ENCODE measurements at regions not wholly inside any gene's neighbourhood (a gene's known extent, or its start where the extent isn't known, plus 50 kb on each side); places are given as distances from the start of the nearest gene placed in this dataset.

DNA sequence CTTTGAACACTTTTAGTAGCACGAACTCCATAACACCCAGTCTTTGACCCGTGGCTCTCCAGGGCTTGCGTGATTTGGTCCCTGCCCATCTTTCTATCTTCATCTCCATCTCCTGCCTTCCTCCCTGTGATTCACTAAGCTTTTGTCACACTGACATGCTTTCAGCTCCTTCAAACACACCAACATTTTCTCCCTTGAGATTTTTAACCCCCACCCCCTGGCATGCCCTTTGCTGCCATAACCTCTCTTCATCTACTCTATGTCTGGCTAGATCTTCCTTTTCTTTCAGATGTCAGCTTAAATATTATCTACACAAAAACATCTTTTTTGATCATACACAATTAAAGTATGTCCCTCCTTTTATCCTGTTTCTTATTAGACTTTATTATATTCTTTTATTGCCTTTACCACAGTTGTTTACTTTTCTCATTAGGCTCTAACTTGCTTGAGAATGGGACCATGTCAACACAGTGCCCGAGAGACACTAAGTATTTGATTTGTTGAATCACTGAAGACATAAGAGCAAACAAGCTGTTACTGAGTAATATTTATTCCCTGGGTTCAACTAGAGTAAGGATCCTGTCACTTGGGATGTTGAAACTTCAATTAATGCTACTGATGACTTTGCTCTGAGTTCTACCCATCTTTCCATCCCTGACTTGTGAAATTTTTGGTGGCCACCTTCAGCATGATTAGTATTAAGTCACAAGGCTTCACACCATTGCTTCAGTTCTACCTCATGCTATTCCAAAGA lies 387.3 kb downstream of the LRIG3 start:
- TF ChIP-seq POLR2AphosphoS5 (IDR thresholded peaks at IDR 0.05) (no peak), CTCF (IDR thresholded peaks at IDR 0.05 in 8 of 11, conservative IDR thresholded peaks at IDR 0.05 in 3 of 11) (no peak), POLR2A (IDR thresholded peaks at IDR 0.05) (no peak)
- Histone ChIP-seq H3K27ac (no peak overlapping the region), H3K27me3 (replicated peaks in 1 of 7) (no peaks in the 10 kb centered on the region), H3K36me3 (no peaks in the 10 kb centered on the region), H3K4me1 (no peaks in the 10 kb centered on the region), H3K9me3 (no peaks in the 10 kb centered on the region), H3K4me3 (no peak overlapping the region)
- WGBS, 5 donors = 91 to 94% (median 93%) methylated on average over 4 of the region's 4 CpGs
- DNase-seq = no peak
- intact Hi-C loops (cut with DNase I; ENCODE audit: low total_unique reads) = no loop called here

DNA sequence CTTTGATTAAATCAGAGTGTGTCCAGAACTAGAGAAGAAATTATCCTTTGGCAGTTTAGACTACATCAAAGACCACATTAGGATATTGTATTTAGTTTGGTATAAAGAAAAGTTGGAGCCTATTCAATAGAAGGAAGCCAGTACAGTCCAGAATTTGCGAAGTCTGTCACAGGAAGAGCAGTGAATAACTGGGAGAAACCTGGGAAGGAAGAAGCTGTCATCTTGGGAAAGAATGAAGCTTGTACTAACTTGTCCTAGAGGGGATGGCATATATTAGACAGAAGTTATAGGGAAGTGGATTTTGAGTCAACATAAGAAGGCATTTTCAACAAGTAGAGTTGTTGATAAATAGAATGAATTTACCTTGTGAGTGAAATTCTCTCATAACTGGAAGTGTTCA lies 386.7 kb downstream of the LRIG3 start:
- H3K36me3 ChIP-seq = no peaks in the 10 kb centered on the region
- no peaks in the 10 kb centered on the region for H3K9me3 ChIP-seq
- no peak for DNase-seq
- no peaks in the 10 kb centered on the region for H3K27me3 ChIP-seq (replicated peaks in 1 of 7)
- TF ChIP-seq POLR2A (IDR thresholded peaks at IDR 0.05) (no peak), CTCF (IDR thresholded peaks at IDR 0.05 in 8 of 11, conservative IDR thresholded peaks at IDR 0.05 in 3 of 11) (no peak), POLR2AphosphoS5 (IDR thresholded peaks at IDR 0.05) (no peak)
- no peak overlapping the region for H3K27ac ChIP-seq
- no peaks in the 10 kb centered on the region for H3K4me1 ChIP-seq
- H3K4me3 ChIP-seq = no peak overlapping the region
- intact Hi-C loops (cut with DNase I; ENCODE audit: low total_unique reads) = no loop called here
- WGBS, 5 donors = 43 to 55% (median 48%) methylated on average over 1 of the region's 1 CpG

GRCh38 chr12:58537278-58537677 lies 383.0 kb downstream of the LRIG3 start:
- DNase-seq = no peak
- no peak for TF ChIP-seq POLR2A (IDR thresholded peaks at IDR 0.05)
- no peak for TF ChIP-seq CTCF (IDR thresholded peaks at IDR 0.05 in 8 of 11, conservative IDR thresholded peaks at IDR 0.05 in 3 of 11)
- no peak for TF ChIP-seq POLR2AphosphoS5 (IDR thresholded peaks at IDR 0.05)
- Histone ChIP-seq H3K27me3 (replicated peaks in 1 of 7) (no peaks in the 10 kb centered on the region), H3K9me3 (no peaks in the 10 kb centered on the region), H3K36me3 (no peaks in the 10 kb centered on the region), H3K4me1 (no peaks in the 10 kb centered on the region), H3K27ac (no peak overlapping the region), H3K4me3 (no peak overlapping the region)
- 81 to 92% (median 89%) methylated on average over 5 of the region's 5 CpGs for WGBS, 5 donors
- intact Hi-C loops (cut with DNase I; ENCODE audit: low total_unique reads) = no loop called here

DNA sequence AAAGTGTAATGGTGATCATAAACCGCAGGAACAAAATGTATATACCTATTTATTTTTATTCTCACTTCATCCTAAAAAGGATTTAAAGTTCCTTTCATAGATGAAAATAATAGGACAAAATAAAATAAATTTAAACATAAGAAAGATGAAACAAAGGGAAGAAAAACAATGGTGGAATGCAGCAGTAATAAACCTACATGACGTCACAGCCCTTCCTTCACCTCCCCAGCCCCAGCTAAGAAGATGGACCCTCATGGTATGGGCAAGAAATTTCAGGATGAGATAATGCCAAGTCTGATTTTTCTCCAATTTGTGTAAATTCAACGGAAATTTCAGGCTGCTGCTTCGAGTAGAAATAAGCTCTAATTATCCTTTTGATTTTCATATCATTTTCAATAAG lies 381.0 kb downstream of the LRIG3 start:
- intact Hi-C loops (cut with DNase I; ENCODE audit: low total_unique reads) = no loop called here
- no peaks in the 10 kb centered on the region for H3K36me3 ChIP-seq
- TF ChIP-seq POLR2A (IDR thresholded peaks at IDR 0.05) = no peak
- TF ChIP-seq CTCF (IDR thresholded peaks at IDR 0.05 in 8 of 11, conservative IDR thresholded peaks at IDR 0.05 in 3 of 11) = no peak
- no peak for TF ChIP-seq POLR2AphosphoS5 (IDR thresholded peaks at IDR 0.05)
- WGBS, 5 donors = 59 to 83% (median 79%) methylated on average over 4 of the region's 4 CpGs
- no peak overlapping the region for H3K4me3 ChIP-seq
- no peaks in the 10 kb centered on the region for H3K27me3 ChIP-seq (replicated peaks in 1 of 7)
- H3K9me3 ChIP-seq = no peaks in the 10 kb centered on the region
- no peak for DNase-seq
- H3K27ac ChIP-seq = no peak overlapping the region
- H3K4me1 ChIP-seq = no peaks in the 10 kb centered on the region

All from spleen (tissue), 11 donors.